GM19397 (cell line): ENCODE measurements at regions not wholly inside any gene's neighbourhood (a gene's known extent, or its start where the extent isn't known, plus 50 kb on each side); places are given as distances from the start of the nearest gene placed in this dataset.
"Not testable (repeated sequence)": the region's sequence is repeated elsewhere in the genome, so short reads cannot be mapped to it uniquely, and the experiment has no call there.

ENCODE experiments used
- ATAC-seq: cut with Tn5 transposase; IDR thresholded peaks from one replicate; pipeline ENCODE4 v1.9.1; 2021; ENCODE audit warnings: mild to moderate bottlenecking, moderate library complexity; ENCODE audit not compliant: unreplicated experiment

GRCh38 chr17:52957411-52957810, 798.9 kb upstream of the CA10 start:
- ATAC-seq = no peak

- no peak for ATAC-seq
These were observed 788.9 kb upstream of the CA10 start for GRCh38 chr17:52947418-52947817.

GRCh38 chr17:52938623-52939230, 780.2 kb upstream of the CA10 start:
- no peak for ATAC-seq

GRCh38 chr17:52930581-52930980, 772.1 kb upstream of the CA10 start:
- no peak for ATAC-seq

- no peak for ATAC-seq
These were observed 771.6 kb upstream of the CA10 start for GRCh38 chr17:52930145-52930544.

- ATAC-seq = no peak
These were observed 765.1 kb upstream of the CA10 start for GRCh38 chr17:52923658-52924057.

GRCh38 chr17:52899235-52899634, 740.7 kb upstream of the CA10 start:
- no peak for ATAC-seq

- no peak for ATAC-seq
These were observed 736.8 kb upstream of the CA10 start for GRCh38 chr17:52895272-52895671.

GRCh38 chr17:52892334-52892733, 733.8 kb upstream of the CA10 start:
- no peak for ATAC-seq

GRCh38 chr17:52885882-52886281, 727.4 kb upstream of the CA10 start:
- ATAC-seq = no peak

GRCh38 chr17:52883907-52884491, 725.5 kb upstream of the CA10 start:
- not testable (repeated sequence) for ATAC-seq

- not testable (repeated sequence) for ATAC-seq
These were observed 688.3 kb upstream of the CA10 start for GRCh38 chr17:52846767-52847166.

- ATAC-seq = no peak
These were observed 683.5 kb upstream of the CA10 start for GRCh38 chr17:52841971-52842370.

- no peak for ATAC-seq
These were observed 679.0 kb upstream of the CA10 start for GRCh38 chr17:52837492-52837891.

GRCh38 chr17:52831536-52831935, 673.0 kb upstream of the CA10 start:
- no peak for ATAC-seq

- ATAC-seq = no peak
These were observed 670.1 kb upstream of the CA10 start for GRCh38 chr17:52828621-52829020.

- ATAC-seq = no peak
These were observed 669.0 kb upstream of the CA10 start for GRCh38 chr17:52827526-52827925.

GRCh38 chr17:52824542-52824941, 666.0 kb upstream of the CA10 start:
- ATAC-seq = no peak

GRCh38 chr17:52823155-52823554, 664.6 kb upstream of the CA10 start:
- no peak for ATAC-seq

- ATAC-seq = no peak
These were observed 631.9 kb upstream of the CA10 start for GRCh38 chr17:52790359-52790955.

- ATAC-seq = no peak
These were observed 631.3 kb upstream of the CA10 start for GRCh38 chr17:52789829-52790228.

- no peak for ATAC-seq
These were observed 617.7 kb upstream of the CA10 start for GRCh38 chr17:52776234-52776633.

- ATAC-seq = no peak
These were observed 604.3 kb upstream of the CA10 start for GRCh38 chr17:52762794-52763167.
